DMS 273 (cell line): ENCODE measurements at regions not wholly inside any gene's neighbourhood (a gene's known extent, or its start where the extent isn't known, plus 50 kb on each side); places are given as distances from the start of the nearest gene placed in this dataset.

Experiments used
- DNase-seq: peaks from one replicate; lab custom pipeline; 2025; ENCODE audit not compliant: unreplicated experiment; lab: John Stamatoyannopoulos, UW

GRCh38 chr15:39198044-39199000 lies 382.6 kb upstream of the THBS1 start:
- DNase-seq = no peak

GRCh38 chr15:39199076-39199475 lies 381.8 kb upstream of the THBS1 start:
- no peak for DNase-seq

GRCh38 chr15:39200586-39200985 lies 380.3 kb upstream of the THBS1 start:
- no peak for DNase-seq

DNA sequence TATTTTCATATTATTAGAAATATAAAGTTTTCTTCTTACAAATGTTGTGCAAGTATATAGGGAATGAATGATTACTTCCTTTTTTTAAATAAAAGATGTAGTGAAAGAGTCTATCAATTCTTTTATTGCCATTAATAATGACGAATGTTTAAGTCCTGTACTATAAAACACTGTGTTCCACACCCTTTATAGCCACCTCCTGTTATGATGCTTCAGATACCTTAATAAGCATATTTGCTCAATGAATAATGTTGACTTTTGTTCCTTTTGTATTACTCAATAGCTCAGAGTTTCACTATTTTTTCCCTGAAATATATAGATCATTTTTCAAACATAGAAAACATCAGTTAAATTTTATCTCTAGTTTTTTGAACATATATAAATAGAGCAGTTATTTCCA lies 378.2 kb upstream of the THBS1 start:
- no peak for DNase-seq

DNA sequence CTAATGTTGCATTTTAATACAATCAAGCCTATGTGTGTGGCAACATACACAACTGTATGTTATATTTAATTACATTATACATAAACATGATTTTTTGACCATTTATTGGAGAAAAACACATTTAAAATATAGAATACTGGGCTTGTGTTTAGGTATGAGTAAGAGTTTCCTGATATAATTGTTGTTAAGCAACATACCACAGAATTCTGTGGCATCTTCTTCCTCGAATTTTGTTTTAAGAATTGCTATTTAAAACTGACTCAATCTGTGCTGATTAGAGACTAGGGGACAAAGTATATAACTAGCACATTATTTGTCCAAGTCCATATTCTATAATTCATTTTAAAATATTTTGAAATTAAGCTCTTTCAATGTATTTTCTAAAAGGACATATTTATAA lies 376.8 kb upstream of the THBS1 start:
- DNase-seq = no peak

GRCh38 chr15:39205081-39205480 lies 375.8 kb upstream of the THBS1 start:
- no peak for DNase-seq

DNA sequence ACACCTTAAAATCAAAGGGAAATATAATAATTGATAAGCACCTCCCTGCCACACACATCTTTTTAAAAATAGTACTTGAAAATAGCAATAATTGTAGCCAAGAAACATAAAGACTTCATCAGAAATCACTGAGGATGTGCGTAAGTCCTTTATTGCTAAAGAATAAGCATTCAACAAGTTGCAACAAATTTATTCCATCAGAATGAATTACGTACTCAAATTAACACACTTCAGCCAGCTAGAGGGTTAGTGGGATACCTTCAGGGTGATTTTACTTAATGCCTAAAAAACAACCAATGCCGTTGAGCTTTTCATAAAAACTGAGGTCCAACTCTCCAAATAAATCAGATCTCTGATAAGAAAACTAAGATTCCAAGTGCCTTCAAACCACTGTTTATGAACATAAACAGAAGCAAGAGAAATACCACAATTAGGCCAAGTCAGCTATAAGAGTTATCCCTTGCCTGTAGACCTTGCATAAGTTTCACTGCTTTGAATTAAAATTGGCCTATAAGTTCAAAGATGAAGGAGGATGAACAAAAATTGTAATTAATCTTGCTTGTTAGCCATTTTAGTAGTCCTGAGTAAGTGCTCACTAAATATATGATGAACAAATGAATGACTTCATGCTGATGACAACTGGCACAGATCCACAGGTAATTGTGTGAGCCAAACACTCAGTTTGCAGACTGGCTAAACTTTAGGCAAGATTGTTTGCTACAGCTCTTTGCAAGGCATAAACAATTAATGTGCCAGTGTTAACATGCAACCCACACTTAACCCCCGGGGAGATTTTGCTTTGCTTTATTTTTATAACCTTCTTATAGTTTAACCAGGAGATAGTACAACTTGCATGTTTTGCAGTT lies 375.1 kb upstream of the THBS1 start:
- DNase-seq = no peak

GRCh38 chr15:39207532-39208115 lies 373.3 kb upstream of the THBS1 start:
- DNase-seq = no peak

DNA sequence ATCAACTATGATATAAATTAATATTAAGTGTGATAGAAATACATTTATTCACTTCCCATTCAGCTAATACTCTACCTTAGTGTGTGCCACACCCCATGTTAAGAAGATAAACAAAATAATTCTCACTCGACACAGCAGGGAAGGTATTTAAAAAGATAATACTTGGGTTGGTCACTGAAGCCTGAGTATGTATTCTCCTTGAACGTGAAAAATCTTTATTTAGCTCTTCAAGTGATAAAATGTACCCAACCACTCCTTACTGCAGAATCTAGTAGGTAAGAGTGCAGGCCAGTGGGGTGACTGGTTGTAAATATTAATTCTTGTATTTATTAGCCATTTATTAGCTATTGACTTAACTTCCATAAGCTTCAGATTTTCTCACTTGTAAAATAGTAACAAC lies 372.7 kb upstream of the THBS1 start:
- DNase-seq = no peak

- no peak for DNase-seq
Measured at GRCh38 chr15:39209548-39210211, 371.2 kb upstream of the THBS1 start.

GRCh38 chr15:39211108-39211979 lies 369.5 kb upstream of the THBS1 start:
- DNase-seq = no peak

DNA sequence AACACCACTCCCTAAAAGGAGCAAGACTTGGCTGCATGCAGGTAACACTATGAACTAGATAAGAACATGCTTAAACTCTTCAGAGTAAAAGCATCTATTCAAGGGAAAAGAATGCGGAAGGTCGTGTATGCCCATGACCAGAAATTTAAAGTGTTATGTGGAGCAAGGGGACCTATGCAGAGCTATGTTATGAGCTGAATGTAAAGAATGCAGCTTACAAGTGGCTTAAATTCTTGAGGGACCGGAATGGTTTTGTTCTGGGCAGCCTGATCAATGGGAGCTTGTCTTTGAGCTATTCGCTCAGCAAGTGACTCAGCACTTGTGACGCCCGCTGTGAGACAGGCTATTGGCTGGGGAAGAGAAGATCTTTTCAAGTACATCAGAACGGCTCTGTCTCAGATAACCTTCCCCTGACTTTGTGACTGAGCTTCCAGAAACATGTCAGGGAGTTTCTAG lies 367.5 kb upstream of the THBS1 start:
- DNase-seq = no peak

GRCh38 chr15:39215015-39215414 lies 365.9 kb upstream of the THBS1 start:
- DNase-seq = no peak

GRCh38 chr15:39216816-39217215 lies 364.1 kb upstream of the THBS1 start:
- DNase-seq = no peak

DNA sequence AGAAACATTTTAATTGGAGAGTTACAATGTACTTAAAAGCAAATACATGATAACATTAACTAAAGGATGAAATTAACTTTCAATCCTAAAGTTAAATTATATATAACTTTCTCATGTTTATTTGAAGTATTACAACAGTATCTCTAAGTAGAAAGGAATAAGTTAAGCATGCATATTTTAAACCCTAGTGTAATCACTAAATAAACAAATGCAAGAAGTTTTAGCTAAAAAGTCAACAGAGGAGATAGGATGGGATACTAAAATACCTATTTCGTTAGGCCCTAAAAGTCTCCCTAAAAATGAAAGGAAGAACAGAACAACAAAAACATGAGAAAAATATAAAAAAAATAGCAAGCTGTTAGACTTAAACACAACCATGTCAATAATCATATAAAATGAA lies 361.3 kb upstream of the THBS1 start:
- no peak for DNase-seq

DNA sequence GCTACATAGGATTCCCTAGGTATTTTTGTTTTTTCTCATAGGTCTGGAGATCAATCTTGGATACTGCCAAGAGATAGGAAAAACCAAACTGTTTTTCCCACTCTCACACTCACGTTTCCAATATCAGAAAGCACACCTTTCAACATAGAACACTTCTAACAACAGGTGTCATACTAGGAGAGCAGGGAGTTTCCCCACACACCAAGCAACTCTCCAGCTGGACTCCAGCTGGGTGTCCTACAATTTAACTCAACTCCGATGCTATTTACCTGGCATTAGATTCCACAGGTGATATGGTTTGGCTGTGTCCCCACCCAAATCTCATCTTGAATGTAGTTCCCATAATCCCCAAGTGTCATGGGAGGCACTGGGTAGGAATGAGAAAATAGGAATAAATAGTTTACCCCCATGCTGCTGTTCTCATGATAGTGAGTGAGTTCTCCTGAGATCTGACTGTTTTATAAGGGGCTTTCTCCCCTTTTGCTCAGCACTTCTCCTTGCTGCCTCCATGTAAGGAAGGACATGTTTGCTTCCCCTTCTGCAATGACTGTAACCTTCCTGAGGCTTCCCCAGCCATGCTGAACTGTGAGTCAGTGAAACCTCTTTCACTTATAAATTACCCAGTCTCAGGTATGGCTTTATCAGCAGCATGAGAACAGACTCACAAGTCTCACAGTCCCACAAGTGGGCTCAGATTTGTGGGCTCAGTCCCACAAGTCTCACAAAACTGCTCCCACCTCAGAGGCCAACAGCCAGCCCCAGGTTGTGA lies 354.5 kb upstream of the THBS1 start:
- no peak for DNase-seq

- no peak for DNase-seq
Measured at GRCh38 chr15:39227001-39227400, 353.9 kb upstream of the THBS1 start.

- DNase-seq = peak; percentile 22
Measured at GRCh38 chr15:39228889-39229288, 352.0 kb upstream of the THBS1 start.

DNA sequence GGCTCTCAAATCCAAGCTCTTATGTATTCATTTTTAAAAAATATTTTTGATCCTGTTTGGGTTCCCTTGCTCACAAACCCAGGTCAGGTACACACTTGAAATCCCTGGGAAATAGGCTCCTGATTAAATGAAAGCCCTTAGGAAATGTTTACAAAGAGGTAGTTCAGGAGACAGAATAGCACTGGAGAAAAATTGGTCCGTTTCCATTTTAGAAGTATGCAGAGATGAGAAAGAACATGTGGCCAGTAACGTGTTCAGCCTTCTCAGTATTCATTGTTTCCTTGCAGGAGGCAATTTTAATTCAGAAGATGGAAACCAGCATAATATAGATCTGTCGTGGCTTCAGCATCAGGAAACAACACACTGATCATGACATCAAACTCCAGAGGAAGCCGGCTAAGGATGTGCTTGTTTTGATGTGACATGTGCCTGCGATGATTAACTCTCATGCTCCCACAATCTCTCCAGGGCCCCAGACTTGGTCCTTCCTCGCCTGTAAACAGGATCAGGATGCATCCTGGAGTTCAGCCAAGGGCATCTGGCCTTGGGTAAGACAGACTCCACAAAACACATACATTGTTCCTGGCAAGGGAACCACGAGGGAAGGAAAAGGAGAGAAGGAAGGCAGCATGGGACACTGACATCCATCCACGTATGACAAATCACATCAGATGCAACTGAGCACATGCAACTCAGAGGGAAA lies 350.5 kb upstream of the THBS1 start:
- peak; percentile 82 for DNase-seq
